Natural killer cell (primary cell): ENCODE measurements at regions not wholly inside any gene's neighbourhood (a gene's known extent, or its start where the extent isn't known, plus 50 kb on each side); places are given as distances from the start of the nearest gene placed in this dataset.

ENCODE experiments used
- ATAC-seq, 3 donors: fragments of 150-1000 bp in 2 of 3; fragments of 200-7000 bp in 1 of 3; cut with Tn5 transposase; 1 replicate in 1 of 3; 2 replicates in 2 of 3; pipeline ENCODE4 v1.10.0; 2021; ENCODE audit warnings: mild to moderate bottlenecking in 2 of 3, moderate library complexity in 2 of 3
- DNase-seq, 2 donors: peaks; one replicate each; pipeline versions ENCODE4 v3.0.0 to v3.0.0-alpha.2; 2013 to 2021; ENCODE audit warnings: mixed read lengths in 1 of 2
- H3K27ac ChIP-seq: one replicate; pipeline ENCODE4 v1.5.1; 2013; ENCODE audit warnings: mild to moderate bottlenecking, low read length
- H3K27me3 ChIP-seq: one replicate; pipeline ENCODE4 v1.6.1; 2013; ENCODE audit warnings: low read length; ENCODE audit not compliant: control insufficient read depth, insufficient read depth
- H3K36me3 ChIP-seq: one replicate; pipeline ENCODE4 v1.6.1; 2013; ENCODE audit warnings: low read length; ENCODE audit not compliant: control insufficient read depth, insufficient read depth
- H3K4me1 ChIP-seq: one replicate; pipeline ENCODE4 v1.6.1; 2013; ENCODE audit warnings: low read length; ENCODE audit not compliant: control insufficient read depth, insufficient read depth
- H3K4me3 ChIP-seq: one replicate; pipeline ENCODE4 v1.5.1; 2013; ENCODE audit warnings: low read length
- H3K9me3 ChIP-seq: one replicate; pipeline ENCODE4 v1.6.1; 2013; ENCODE audit warnings: low read length; ENCODE audit not compliant: control insufficient read depth, insufficient read depth
- H3K27ac Mint-ChIP-seq, 2 donors: one replicate each; pipeline ENCODE4 v1.8.0; 2022; ENCODE audit warnings: mild to moderate bottlenecking in 2 of 2, mixed read lengths in 2 of 2, moderate library complexity in 1 of 2
- H3K27me3 Mint-ChIP-seq, 2 donors: one replicate each; pipeline ENCODE4 v1.8.0; 2022; ENCODE audit warnings: low read depth in 2 of 2, mixed read lengths in 2 of 2
- H3K36me3 Mint-ChIP-seq: one replicate; pipeline ENCODE4 v1.8.0; 2022; ENCODE audit warnings: mixed read lengths
- H3K4me1 Mint-ChIP-seq, 2 donors: one replicate each; pipeline ENCODE4 v1.8.0; 2022; ENCODE audit warnings: mixed read lengths in 2 of 2
- H3K4me3 Mint-ChIP-seq: one replicate; pipeline ENCODE4 v1.8.0; 2022; ENCODE audit warnings: mild to moderate bottlenecking, moderate library complexity, mixed read lengths
- H3K9me3 Mint-ChIP-seq, 2 donors: one replicate each; pipeline ENCODE4 v1.8.0; 2022; ENCODE audit warnings: mixed read lengths in 2 of 2
- WGBS: methylation state at CpG from one replicate; pipeline ENCODE4 v1.1.7; 2013; ENCODE audit warnings: missing lambda C conversion rate; ENCODE audit not compliant: insufficient coverage; 5-methylcytosine and 5-hydroxymethylcytosine counted together
- intact Hi-C: fragments of 100-400 bp; cut with micrococcal nuclease; formaldehyde crosslinking; loops from one replicate; pipeline ENCODE4 v1.14.2; 2022
- TF ChIP-seq, protein P1 (sequence below): fragments of 200-600 bp; IDR thresholded peaks from one replicate; pipeline ENCODE4 v1.8.0; 2022; ENCODE audit warnings: antibody characterized with exemption

DNA sequence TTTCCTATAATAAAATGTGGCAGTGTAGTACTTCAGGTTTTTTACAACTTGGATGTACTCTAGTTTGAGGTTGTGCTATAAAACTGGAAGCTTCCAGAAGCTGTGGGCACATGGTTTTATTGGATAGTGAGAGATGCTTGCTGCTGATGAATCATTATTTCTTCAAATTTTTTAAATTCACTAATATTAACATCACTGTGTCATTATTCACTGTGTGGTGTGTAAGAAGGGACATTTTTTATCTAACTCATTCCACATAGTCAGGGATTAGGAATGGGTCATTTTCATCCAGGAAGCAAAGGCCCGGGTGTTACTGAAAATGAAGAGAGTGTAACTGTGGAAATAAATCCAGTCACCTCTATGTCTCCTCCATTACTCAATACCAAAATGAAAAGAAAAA is 421.0 kb downstream of the TENT5A start:
- ATAC-seq (no peak), DNase-seq (no peak)
- Histone ChIP-seq H3K4me3 (no peak overlapping the region), H3K27me3 (no peaks in the 10 kb centered on the region), H3K9me3 (no peaks in the 10 kb centered on the region), H3K4me1 (no peaks in the 10 kb centered on the region), H3K36me3 (no peaks in the 10 kb centered on the region), H3K27ac (no peak overlapping the region)
- H3K36me3 Mint-ChIP-seq, result no peaks in the 10 kb centered on the region
- no peaks in the 10 kb centered on the region for H3K27me3 Mint-ChIP-seq
- TF ChIP-seq, protein P1, sequence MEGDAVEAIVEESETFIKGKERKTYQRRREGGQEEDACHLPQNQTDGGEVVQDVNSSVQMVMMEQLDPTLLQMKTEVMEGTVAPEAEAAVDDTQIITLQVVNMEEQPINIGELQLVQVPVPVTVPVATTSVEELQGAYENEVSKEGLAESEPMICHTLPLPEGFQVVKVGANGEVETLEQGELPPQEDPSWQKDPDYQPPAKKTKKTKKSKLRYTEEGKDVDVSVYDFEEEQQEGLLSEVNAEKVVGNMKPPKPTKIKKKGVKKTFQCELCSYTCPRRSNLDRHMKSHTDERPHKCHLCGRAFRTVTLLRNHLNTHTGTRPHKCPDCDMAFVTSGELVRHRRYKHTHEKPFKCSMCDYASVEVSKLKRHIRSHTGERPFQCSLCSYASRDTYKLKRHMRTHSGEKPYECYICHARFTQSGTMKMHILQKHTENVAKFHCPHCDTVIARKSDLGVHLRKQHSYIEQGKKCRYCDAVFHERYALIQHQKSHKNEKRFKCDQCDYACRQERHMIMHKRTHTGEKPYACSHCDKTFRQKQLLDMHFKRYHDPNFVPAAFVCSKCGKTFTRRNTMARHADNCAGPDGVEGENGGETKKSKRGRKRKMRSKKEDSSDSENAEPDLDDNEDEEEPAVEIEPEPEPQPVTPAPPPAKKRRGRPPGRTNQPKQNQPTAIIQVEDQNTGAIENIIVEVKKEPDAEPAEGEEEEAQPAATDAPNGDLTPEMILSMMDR, result no peak
- intact Hi-C loops, result no loop called here
- H3K4me3 Mint-ChIP-seq, result no peak overlapping the region
- no CpG with 5 or more reads among the region's 1 CpG for WGBS
- H3K27ac Mint-ChIP-seq, result no peak overlapping the region
- H3K4me1 Mint-ChIP-seq, result no peaks in the 10 kb centered on the region
- peaks cover 2 to 10% of the 10 kb centered on the region in 2 donors for H3K9me3 Mint-ChIP-seq

DNA sequence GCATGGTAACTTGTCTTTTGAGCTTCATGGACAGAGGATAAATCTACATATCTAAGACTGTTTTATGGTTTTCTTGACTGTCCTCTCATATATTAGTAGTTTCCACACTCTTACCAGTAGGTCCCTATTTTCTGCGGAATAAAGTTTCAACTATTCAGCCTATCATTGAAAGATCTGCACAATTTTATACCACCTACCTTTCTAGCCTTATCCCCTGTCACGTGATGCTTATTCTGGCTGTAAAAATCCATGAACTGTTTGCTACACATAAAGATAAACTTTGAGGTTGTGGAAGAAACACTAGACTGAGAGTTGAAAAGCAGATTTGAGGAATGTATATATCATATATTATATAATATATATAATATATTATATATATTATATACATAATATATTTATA is 423.8 kb downstream of the TENT5A start:
- intact Hi-C loops, result no loop called here
- Mint-ChIP-seq H3K4me1 (no peaks in the 10 kb centered on the region), H3K27ac (no peak overlapping the region), H3K36me3 (no peaks in the 10 kb centered on the region), H3K9me3 (peaks cover 4 to 8% of the 10 kb centered on the region in 2 donors), H3K27me3 (no peaks in the 10 kb centered on the region), H3K4me3 (no peak overlapping the region)
- WGBS, result 100% methylated on average over 1 of the region's 2 CpGs
- Histone ChIP-seq H3K36me3 (no peaks in the 10 kb centered on the region), H3K27me3 (no peaks in the 10 kb centered on the region), H3K4me1 (no peaks in the 10 kb centered on the region), H3K27ac (no peak overlapping the region), H3K4me3 (no peak overlapping the region), H3K9me3 (no peaks in the 10 kb centered on the region)
- ATAC-seq, result no peak
- no peak for DNase-seq
- TF ChIP-seq, protein P1, result no peak

GRCh38 chr6:81326881-81327561 is 425.5 kb downstream of the TENT5A start:
- Histone ChIP-seq H3K36me3 (no peaks in the 10 kb centered on the region), H3K4me1 (no peaks in the 10 kb centered on the region)
- WGBS, result 79% methylated on average over 6 of the region's 7 CpGs

More at GRCh38 chr6:81326881-81327561, 425.5 kb downstream of the TENT5A start:
- ATAC-seq (no peak), DNase-seq (no peak)
- Histone ChIP-seq H3K27me3 (no peaks in the 10 kb centered on the region), H3K4me3 (no peak overlapping the region), H3K9me3 (no peaks in the 10 kb centered on the region), H3K27ac (no peak overlapping the region)
- Mint-ChIP-seq H3K4me3 (no peak overlapping the region), H3K36me3 (no peaks in the 10 kb centered on the region), H3K27me3 (no peaks in the 10 kb centered on the region), H3K4me1 (no peaks in the 10 kb centered on the region), H3K27ac (no peak overlapping the region), H3K9me3 (peaks cover 6 to 8% of the 10 kb centered on the region in 2 donors)
- TF ChIP-seq, protein P1, result no peak
- intact Hi-C loops, result no loop called here
